SK-N-MC (cell line): ENCODE measurements at regions not wholly inside any gene's neighbourhood (a gene's known extent, or its start where the extent isn't known, plus 50 kb on each side); places are given as distances from the start of the nearest gene placed in this dataset.

Experiments
- EZH2 ChIP-seq: fragments of 200-600 bp; sonication (generic); IDR thresholded peaks from one replicate; pipeline ENCODE4 v1.6.1; 2017; ENCODE audit warnings: antibody characterized with exemption
- POLR2AphosphoS5 ChIP-seq: IDR thresholded peaks from 2 replicates; pipeline ENCODE4 v1.6.1; 2012; ENCODE audit warnings: mild to moderate bottlenecking, low read depth, low read length, borderline replicate concordance

GRCh38 chr3:113148284-113148683, 63.1 kb upstream of the BOC start:
- TF ChIP-seq POLR2AphosphoS5 (no peak), EZH2 (no peak)
